Glutamatergic neuron (in vitro differentiated cells): ENCODE measurements at regions not wholly inside any gene's neighbourhood (a gene's known extent, or its start where the extent isn't known, plus 50 kb on each side); places are given as distances from the start of the nearest gene placed in this dataset.
A peak's percentile ranks its signal among the peaks of the same experiment; 100 is the strongest.

Source experiments
- DNase-seq: peaks from one replicate; pipeline ENCODE4 v3.0.0; 2022
- H3K27ac Mint-ChIP-seq: one replicate; pipeline ENCODE4 v1.8.0; 2020; ENCODE audit warnings: mild to moderate bottlenecking, mixed read lengths, inconsistent platforms; ENCODE audit not compliant: unreplicated experiment
- H3K27me3 Mint-ChIP-seq: one replicate; pipeline ENCODE4 v1.8.0; 2020; ENCODE audit warnings: mild to moderate bottlenecking, moderate library complexity, mixed read lengths, inconsistent platforms; ENCODE audit not compliant: unreplicated experiment
- H3K36me3 Mint-ChIP-seq: one replicate; pipeline ENCODE4 v1.8.0; 2020; ENCODE audit warnings: mild to moderate bottlenecking, mixed read lengths, inconsistent platforms; ENCODE audit not compliant: unreplicated experiment
- H3K4me1 Mint-ChIP-seq: one replicate; pipeline ENCODE4 v1.8.0; 2020; ENCODE audit warnings: mild to moderate bottlenecking, low read depth, mixed read lengths, inconsistent platforms; ENCODE audit not compliant: unreplicated experiment
- H3K4me3 Mint-ChIP-seq: one replicate; pipeline ENCODE4 v1.8.0; 2020; ENCODE audit warnings: mild to moderate bottlenecking, mixed read lengths, inconsistent platforms; ENCODE audit not compliant: unreplicated experiment
- H3K9me3 Mint-ChIP-seq: one replicate; pipeline ENCODE4 v1.8.0; 2020; ENCODE audit warnings: mild to moderate bottlenecking, moderate library complexity, mixed read lengths, inconsistent platforms; ENCODE audit not compliant: unreplicated experiment
- TF ChIP-seq, protein P1 (sequence below): fragments of 200-600 bp; sonication (generic); IDR thresholded peaks from one replicate; pipeline ENCODE4 v1.5.0; 2021; ENCODE audit not compliant: partially characterized antibody, unreplicated experiment

DNA sequence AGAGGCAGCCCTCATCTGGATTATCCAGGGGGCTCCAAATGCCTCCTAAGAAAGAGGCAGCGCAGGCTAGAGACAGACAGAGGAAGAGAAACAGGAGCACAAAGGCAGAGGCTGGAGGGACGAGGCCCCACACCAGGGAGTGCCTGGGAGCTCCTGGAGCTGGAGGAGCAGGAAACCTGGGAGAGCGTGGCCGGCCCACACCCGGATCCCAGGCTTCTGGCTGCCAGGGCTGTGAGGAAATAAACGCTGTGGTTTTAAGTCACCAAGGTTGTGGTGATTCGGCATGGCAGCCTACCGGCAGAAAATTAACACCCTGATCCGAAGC, 165.5 kb downstream of the OLFM1 start:
- Mint-ChIP-seq H3K27me3 (peaks cover 8% of the 10 kb centered on the region), H3K4me3 (peak overlapping the region; percentile 42), H3K4me1 (peaks cover 24% of the 10 kb centered on the region), H3K36me3 (no peaks in the 10 kb centered on the region), H3K27ac (peak overlapping the region; percentile 48), H3K9me3 (peaks cover 1% of the 10 kb centered on the region)
- TF ChIP-seq, protein P1, sequence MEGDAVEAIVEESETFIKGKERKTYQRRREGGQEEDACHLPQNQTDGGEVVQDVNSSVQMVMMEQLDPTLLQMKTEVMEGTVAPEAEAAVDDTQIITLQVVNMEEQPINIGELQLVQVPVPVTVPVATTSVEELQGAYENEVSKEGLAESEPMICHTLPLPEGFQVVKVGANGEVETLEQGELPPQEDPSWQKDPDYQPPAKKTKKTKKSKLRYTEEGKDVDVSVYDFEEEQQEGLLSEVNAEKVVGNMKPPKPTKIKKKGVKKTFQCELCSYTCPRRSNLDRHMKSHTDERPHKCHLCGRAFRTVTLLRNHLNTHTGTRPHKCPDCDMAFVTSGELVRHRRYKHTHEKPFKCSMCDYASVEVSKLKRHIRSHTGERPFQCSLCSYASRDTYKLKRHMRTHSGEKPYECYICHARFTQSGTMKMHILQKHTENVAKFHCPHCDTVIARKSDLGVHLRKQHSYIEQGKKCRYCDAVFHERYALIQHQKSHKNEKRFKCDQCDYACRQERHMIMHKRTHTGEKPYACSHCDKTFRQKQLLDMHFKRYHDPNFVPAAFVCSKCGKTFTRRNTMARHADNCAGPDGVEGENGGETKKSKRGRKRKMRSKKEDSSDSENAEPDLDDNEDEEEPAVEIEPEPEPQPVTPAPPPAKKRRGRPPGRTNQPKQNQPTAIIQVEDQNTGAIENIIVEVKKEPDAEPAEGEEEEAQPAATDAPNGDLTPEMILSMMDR: no peak
- DNase-seq: peak; percentile 25

DNA sequence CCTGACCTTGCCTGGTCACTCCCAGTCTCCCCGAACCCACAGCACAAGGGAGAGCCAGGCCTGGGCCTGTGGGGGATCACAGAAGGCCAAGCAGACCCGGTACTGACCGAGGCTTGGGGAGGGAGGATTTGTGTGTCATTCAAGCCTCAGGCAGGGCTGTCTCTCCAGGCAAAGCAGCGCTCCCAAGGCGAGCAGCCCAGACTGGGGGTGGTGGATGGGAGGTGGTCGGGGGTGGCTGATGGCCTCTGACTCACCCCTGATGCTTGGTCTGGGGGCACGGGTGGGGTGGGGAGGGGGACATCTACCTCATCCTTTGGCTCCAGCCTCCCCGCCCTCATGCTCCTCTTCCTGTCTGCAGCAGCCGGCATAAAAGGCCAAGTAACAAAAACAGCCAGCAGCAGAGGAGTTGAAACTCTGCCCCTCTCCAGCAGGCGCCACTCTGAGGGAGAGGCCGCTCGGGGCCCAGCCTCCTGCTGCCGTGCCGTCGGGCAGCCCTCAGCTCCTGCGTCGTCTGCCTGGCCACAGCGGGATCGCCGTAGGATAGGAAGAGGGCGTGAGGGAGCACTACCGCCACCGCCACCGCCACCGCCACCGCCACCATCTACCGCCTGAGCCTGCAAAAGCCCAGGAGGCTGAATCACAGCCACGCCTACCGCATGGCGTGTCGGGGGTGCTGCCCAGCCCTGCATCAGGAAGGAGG, 166.0 kb downstream of the OLFM1 start:
- peaks cover 1% of the 10 kb centered on the region for H3K9me3 Mint-ChIP-seq
- H3K4me1 Mint-ChIP-seq: peaks cover 24% of the 10 kb centered on the region
- peaks cover 8% of the 10 kb centered on the region for H3K27me3 Mint-ChIP-seq
- peak overlapping the region; percentile 48 for H3K27ac Mint-ChIP-seq
- H3K4me3 Mint-ChIP-seq: no peak overlapping the region
- peak; percentile 46 for DNase-seq
- H3K36me3 Mint-ChIP-seq: no peaks in the 10 kb centered on the region
- TF ChIP-seq, protein P1: no peak

DNA sequence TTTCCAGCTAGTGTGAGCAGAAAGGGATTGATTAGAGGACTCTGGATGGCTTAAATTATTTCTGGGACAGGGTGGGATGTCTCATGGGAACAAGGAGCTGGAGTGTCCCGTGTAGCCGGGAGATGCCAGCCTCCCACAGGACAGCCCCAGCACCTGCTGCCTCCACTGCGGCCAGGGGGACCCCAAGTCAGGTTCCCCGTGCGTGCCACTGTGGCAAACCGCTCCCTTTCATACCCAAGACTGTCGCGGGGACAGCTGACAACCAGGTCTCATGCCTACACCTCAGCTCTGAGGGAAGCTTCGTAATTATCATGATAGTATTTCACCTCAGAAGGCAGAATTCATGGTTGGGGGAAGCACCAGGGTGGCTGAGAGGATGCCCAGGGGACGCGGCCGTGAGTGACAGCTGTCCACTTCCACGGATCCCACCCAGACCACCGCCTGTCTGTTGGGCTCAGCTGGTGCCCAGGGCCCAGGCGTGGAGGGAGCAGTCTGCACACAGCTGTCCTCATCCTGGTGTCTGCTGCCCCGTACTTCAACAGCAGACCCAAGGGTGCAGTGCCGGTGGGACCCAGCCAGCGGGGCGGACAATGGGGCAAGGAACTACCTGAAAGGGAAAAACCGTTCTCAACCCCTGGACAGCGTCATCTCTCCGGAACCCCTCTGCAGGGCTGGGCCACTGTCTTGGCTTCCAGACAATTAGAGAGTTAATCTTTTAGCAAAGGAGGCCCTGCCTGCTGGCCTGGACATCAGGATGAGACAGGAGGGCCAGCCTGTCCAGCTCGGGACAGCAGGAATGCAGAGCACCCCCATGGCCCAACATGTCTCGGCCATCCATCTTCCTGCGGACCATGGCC, 166.9 kb downstream of the OLFM1 start:
- peaks cover 5% of the 10 kb centered on the region for H3K9me3 Mint-ChIP-seq
- TF ChIP-seq, protein P1: no peak
- H3K27me3 Mint-ChIP-seq: peaks cover 11% of the 10 kb centered on the region
- no peak overlapping the region for H3K27ac Mint-ChIP-seq
- H3K36me3 Mint-ChIP-seq: no peaks in the 10 kb centered on the region
- H3K4me1 Mint-ChIP-seq: peaks cover 29% of the 10 kb centered on the region
- H3K4me3 Mint-ChIP-seq: no peak overlapping the region
- DNase-seq: peak; percentile 20

DNA sequence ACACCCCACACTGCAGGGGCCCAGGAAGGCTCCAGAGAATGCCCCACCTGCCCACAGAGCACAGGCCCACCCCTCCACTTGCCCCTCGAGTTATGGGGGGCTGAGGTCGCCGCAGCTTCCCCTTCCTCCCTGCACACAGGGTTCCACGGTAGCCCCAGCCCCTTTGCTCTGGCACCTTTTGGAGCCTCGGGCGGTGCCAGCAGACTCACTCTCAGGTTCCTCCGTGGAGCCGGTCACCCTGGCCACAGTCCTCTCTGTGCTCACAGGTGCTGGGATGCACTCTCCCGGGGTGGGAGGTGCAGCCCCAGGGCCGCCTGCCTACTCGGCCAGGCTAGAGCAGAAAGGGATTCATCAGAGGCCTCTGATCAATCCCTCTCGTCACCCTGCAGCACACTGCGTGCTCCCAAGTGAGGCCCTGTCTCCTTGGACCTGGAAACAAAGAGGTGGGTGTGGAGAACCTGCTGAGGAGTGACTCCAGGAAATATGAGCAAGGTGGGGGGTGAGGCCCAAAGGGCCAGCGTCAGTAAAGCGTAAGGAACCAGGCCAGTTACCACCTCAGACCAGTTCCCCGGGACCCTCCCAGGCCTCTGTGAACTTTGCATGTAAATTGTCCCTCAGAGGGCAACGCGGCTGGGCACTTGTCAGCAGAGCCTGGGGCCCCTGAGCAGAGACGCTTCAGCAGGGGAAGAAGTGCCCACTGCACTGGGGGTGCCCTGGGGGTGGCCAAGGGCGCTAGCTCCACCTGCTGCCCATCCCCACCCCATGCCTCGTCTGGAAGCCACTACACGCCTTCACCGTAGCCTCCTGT, 167.8 kb downstream of the OLFM1 start:
- peaks cover 25% of the 10 kb centered on the region for H3K4me1 Mint-ChIP-seq
- DNase-seq: peak; percentile 12
- peaks cover 11% of the 10 kb centered on the region for H3K27me3 Mint-ChIP-seq
- H3K36me3 Mint-ChIP-seq: no peaks in the 10 kb centered on the region
- peaks cover 5% of the 10 kb centered on the region for H3K9me3 Mint-ChIP-seq
- H3K27ac Mint-ChIP-seq: no peak overlapping the region
- H3K4me3 Mint-ChIP-seq: no peak overlapping the region
- TF ChIP-seq, protein P1: no peak
